ENCODE measurements at regions not wholly inside any gene's neighbourhood (a gene's known extent, or its start where the extent isn't known, plus 50 kb on each side); places are given as distances from the start of the nearest gene placed in this dataset.

DNA sequence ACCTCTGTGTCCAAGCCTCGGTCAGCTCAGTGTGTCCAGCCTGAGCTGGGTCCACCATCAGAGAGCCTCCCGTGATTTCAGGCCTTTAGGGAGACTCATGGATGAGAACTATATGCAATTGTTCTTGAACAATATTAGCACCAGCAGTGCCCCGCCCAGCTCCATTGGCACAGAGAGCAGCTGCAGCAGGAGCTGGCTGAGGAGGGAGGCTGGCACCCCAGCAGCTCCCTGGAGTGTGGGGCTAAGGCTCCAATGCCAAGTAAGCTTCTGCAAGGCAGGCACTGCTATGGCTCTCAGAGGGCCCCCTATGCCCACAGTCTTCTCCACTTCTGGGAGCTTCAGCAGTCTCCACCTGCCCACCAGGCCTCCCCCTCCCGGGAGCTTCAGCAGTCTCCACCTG, 593.3 kb downstream of the MATN1 start:
- no peak for DNase-seq (ENCODE audit: low spot score)
- Mint-ChIP-seq H3K4me1 (ENCODE audit: unreplicated experiment) (peaks cover 6% of the 10 kb centered on the region), H3K4me3 (ENCODE audit: unreplicated experiment) (no peak overlapping the region), H3K27ac (ENCODE audit: unreplicated experiment) (no peak overlapping the region), H3K9me3 (ENCODE audit: unreplicated experiment) (no peaks in the 10 kb centered on the region), H3K36me3 (ENCODE audit: low read depth, unreplicated experiment) (no peaks in the 10 kb centered on the region), H3K27me3 (ENCODE audit: unreplicated experiment) (peaks cover 5% of the 10 kb centered on the region)
- TF ChIP-seq CTCF (IDR thresholded peaks at IDR 0.05; ENCODE audit: unreplicated experiment) = no peak

DNA sequence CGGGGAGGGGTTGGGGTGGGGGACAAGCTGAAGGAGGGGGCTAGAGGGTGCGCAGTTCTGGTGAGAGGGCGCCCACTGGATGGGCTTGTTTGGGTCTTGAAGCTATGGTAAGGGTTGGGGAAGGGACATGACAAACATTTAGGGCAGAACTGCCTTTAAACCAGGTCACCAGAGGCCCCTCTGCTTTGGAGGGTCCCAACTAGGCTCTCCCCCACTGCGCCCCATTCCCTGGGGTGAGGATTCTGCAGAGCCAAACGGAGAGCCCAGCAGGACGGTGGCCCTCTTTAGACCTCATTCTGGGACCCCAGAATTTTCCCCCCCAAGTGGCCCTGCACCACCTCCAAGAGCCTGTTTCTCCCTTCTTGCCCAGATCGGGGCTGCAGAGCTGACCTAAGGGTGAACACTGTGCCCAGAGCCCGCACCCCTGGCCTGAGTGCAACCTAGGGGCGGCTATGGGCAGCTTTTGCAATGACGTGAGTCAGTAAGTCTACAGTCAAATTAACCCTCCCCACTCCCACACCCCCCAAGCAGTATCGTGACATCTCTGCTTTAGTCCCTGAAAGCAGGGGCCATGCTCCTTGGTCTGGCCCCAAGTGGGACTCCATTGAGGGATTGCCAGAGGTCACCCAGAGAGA, 593.8 kb downstream of the MATN1 start:
- H3K27ac Mint-ChIP-seq (ENCODE audit: unreplicated experiment) = no peak overlapping the region
- H3K4me3 Mint-ChIP-seq (ENCODE audit: unreplicated experiment) = no peak overlapping the region
- H3K9me3 Mint-ChIP-seq (ENCODE audit: unreplicated experiment) = no peaks in the 10 kb centered on the region
- peaks cover 6% of the 10 kb centered on the region for H3K4me1 Mint-ChIP-seq (ENCODE audit: unreplicated experiment)
- peaks cover 4% of the 10 kb centered on the region for H3K27me3 Mint-ChIP-seq (ENCODE audit: unreplicated experiment)
- H3K36me3 Mint-ChIP-seq (ENCODE audit: low read depth, unreplicated experiment) = no peaks in the 10 kb centered on the region
- TF ChIP-seq CTCF (IDR thresholded peaks at IDR 0.05; ENCODE audit: unreplicated experiment) = no peak
- DNase-seq (ENCODE audit: low spot score) = no peak

GRCh38 chr1:30129001-30129408, 594.4 kb downstream of the MATN1 start:
- peaks cover 4% of the 10 kb centered on the region for H3K27me3 Mint-ChIP-seq (ENCODE audit: unreplicated experiment)
- no peak overlapping the region for H3K4me3 Mint-ChIP-seq (ENCODE audit: unreplicated experiment)
- peaks cover 6% of the 10 kb centered on the region for H3K4me1 Mint-ChIP-seq (ENCODE audit: unreplicated experiment)
- no peaks in the 10 kb centered on the region for H3K9me3 Mint-ChIP-seq (ENCODE audit: unreplicated experiment)
- no peak overlapping the region for H3K27ac Mint-ChIP-seq (ENCODE audit: unreplicated experiment)
- H3K36me3 Mint-ChIP-seq (ENCODE audit: low read depth, unreplicated experiment) = no peaks in the 10 kb centered on the region
- TF ChIP-seq CTCF (IDR thresholded peaks at IDR 0.05; ENCODE audit: unreplicated experiment) = no peak
- DNase-seq (ENCODE audit: low spot score) = no peak

DNA sequence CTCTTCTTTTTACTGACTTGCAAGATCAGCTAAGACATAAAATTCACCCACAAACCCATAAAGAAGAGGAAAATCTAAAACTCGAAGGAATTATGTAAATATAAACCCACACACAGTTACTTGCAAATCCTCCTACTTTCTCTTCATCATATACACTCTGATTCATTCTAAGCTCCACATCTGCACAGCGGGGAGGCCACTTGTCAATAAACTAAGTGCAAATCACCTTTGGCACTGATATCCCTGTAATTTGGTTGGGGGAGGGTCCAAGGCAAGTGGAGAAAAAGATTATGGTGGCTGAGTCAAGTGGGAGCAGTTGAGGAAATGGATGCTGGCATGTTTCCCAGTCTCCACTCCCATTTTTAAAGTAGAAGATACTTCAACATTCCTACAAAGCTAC, 596.5 kb downstream of the MATN1 start:
- Mint-ChIP-seq H3K36me3 (ENCODE audit: low read depth, unreplicated experiment) (peaks cover 6% of the 10 kb centered on the region), H3K4me3 (ENCODE audit: unreplicated experiment) (no peak overlapping the region), H3K9me3 (ENCODE audit: unreplicated experiment) (no peaks in the 10 kb centered on the region), H3K4me1 (ENCODE audit: unreplicated experiment) (peaks cover 6% of the 10 kb centered on the region), H3K27me3 (ENCODE audit: unreplicated experiment) (peaks cover 7% of the 10 kb centered on the region), H3K27ac (ENCODE audit: unreplicated experiment) (no peak overlapping the region)
- DNase-seq (ENCODE audit: low spot score) = no peak
- TF ChIP-seq CTCF (IDR thresholded peaks at IDR 0.05; ENCODE audit: unreplicated experiment) = no peak

DNA sequence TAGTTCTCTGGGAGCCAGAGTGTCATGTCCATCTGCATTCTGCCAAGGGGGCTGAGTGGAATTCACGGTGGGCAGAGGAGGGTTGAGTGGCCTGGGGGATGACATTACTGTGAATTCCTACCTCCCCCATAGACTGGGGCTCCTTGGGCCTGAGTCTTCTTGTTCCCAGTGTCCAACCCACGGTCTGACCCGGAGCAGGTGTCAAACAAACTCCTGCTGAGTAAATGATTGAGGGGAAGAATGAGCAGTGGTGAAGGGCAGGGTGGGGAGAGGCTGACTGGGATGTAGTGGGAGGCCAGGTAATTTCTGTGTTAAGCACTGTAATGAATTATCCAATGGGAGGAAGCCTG, 597.6 kb downstream of the MATN1 start:
- H3K4me3 Mint-ChIP-seq (ENCODE audit: unreplicated experiment) = no peak overlapping the region
- no peak overlapping the region for H3K27ac Mint-ChIP-seq (ENCODE audit: unreplicated experiment)
- no peaks in the 10 kb centered on the region for H3K9me3 Mint-ChIP-seq (ENCODE audit: unreplicated experiment)
- no peak for TF ChIP-seq CTCF (IDR thresholded peaks at IDR 0.05; ENCODE audit: unreplicated experiment)
- H3K4me1 Mint-ChIP-seq (ENCODE audit: unreplicated experiment) = peaks cover 5% of the 10 kb centered on the region
- H3K36me3 Mint-ChIP-seq (ENCODE audit: low read depth, unreplicated experiment) = peaks cover 6% of the 10 kb centered on the region
- H3K27me3 Mint-ChIP-seq (ENCODE audit: unreplicated experiment) = peaks cover 7% of the 10 kb centered on the region
- DNase-seq (ENCODE audit: low spot score) = no peak

Measured in endothelial cell (in vitro differentiated cells).